Brain pericyte (primary cell): ENCODE measurements at regions not wholly inside any gene's neighbourhood (a gene's known extent, or its start where the extent isn't known, plus 50 kb on each side); places are given as distances from the start of the nearest gene placed in this dataset.

Source experiments
- DNase-seq: peaks from one replicate; pipeline ENCODE4 v3.0.0-alpha.2; 2012; ENCODE audit warnings: low read depth, low spot score

DNA sequence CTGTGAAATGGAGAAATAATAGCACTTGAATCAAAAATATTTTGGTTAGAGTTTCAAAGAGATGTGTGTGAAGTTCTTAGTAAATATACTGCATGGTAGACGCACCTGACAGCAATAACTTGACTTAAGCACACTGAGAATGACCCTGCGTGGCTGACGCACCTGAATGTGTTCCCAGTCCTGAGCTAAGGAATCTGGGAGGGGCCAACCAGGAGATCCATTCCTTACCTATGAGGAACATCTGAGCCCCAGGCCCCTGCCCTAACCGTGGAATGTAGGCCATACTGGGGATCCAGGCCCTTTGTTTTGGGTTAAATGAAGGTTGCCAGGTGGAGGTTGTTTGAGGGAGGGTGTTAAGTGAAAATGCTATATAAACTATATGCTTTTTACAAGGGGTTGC, 284.4 kb downstream of the RBM43 start:
- DNase-seq = no peak

DNA sequence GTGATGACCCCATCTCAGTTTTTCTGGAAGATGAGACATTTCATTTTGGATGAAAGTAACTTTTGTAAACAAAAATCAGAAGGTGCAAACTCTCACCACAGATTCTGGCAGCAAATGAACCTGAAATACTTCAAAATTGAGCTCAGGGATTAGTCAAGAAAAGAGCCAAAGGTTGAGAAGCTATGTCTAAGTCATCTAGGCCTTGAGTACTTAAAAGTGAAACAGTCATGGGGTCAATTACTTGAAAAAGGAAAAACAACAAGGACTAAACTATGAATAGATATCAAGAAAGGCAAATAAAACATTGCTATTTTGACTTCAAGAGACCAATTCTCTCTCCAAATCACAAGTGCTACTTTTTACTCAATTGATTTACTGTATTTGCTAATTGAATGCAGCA, 285.1 kb downstream of the RBM43 start:
- no peak for DNase-seq

DNA sequence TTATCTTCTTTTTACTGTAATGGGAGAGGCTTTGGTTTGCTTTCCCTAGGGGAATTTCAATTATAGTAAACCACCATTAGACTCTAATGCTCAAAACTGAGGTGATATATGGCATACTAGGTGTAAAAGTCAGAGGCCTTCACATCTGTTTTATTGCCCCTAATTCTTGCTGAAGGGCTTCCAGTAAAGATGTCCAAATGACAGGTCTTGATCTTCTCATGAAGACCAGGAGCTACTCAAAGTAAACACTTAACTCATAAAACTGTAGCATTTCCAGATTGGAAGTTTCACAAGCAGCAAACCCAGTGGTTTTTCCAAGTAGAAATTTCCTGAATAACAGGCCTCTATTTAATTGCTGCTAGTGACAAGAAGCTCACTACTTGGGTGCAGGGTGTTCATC, 286.8 kb downstream of the RBM43 start:
- no peak for DNase-seq

DNA sequence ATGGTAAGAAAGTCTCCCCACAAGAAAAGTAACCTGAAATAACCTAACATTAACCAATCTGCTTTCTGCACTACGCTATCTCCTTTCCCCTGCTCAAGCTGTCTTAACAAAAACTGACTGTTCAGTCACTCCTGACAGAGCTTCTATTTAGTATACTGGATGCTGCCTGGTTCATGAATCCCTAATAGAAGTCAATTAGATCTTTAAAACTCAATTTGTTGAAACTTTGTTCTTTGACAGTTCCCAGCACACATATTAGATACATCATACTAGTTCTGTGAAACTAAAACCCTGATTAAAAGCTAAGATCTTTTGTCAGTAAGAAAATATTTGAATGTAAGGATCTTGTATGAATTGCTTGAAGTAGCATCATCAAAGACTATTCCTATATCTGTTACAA, 287.4 kb downstream of the RBM43 start:
- no peak for DNase-seq

DNA sequence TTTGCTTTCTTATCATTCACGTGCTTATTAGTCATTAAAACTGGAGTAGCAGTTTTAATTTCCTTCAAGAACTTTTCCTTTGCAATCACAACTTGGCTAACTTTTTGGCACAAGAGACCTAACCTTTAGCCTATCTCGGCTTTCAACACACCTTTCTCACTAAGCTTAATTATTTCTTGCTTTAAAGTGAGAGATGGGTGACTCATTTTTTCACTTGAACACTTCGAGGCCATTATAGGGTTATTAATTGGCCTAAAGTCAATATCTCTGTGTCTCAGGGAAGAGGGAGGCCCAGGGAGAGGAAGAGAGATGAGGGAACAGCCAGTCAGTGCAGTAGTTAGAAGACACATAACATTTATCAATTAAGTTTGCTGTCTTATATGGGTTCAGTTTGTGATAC, 289.8 kb downstream of the RBM43 start:
- no peak for DNase-seq

DNA sequence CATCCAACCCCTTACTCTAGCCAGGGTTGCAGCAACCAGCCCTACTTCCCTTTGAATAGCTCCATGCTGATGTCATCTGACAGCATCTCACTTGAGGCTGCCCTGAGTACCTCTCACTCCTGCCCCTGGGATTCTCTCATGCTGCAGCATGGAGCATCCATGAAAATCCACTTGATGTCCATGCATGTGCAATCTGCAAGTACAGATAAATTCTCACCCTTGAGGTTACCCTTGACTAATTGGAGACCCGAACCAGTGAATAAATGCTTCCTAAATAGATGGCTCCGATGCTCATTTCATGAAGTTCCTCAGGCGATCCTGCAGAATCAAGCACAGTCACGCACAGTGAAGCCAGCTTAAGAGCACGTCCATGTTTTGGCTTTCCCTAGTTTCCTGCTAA, 298.3 kb downstream of the RBM43 start:
- no peak for DNase-seq

DNA sequence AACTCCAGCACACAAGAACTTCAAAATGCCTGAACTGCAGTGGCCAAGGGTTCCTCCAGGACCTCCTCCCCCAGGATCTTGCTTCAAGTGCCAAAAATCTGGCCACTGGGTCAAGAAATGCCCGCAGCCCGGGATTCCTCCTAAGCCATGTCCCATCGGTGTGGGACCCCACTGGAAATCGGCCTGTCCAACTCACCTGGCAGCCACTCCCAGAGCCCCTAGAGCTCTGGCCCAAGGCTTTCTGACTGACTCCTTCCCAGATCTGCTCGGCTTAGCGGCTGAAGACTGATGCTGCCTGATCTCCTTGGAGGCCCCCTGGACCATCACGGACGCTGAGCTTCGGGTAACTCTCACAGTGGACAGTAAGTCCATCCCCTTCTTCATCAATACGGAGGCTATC, 306.4 kb downstream of the RBM43 start:
- DNase-seq = no peak

DNA sequence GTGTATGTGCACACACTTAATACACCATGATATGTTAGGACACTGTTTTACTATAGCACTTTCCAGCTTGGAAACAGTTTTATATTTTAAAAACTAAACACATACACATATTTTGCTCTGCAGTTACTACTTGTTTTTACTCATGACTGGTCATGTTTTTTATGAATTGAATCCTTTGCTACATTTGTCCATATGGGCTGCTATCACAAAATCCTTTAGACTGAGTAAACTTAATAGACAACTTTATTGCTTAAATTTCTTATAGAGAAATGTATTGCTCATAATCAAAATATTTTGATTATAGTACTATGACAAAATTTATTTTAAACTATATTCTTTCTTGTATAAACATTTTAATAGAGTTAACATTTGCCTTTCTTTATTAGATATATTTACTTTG, 314.8 kb downstream of the RBM43 start:
- DNase-seq = no peak

DNA sequence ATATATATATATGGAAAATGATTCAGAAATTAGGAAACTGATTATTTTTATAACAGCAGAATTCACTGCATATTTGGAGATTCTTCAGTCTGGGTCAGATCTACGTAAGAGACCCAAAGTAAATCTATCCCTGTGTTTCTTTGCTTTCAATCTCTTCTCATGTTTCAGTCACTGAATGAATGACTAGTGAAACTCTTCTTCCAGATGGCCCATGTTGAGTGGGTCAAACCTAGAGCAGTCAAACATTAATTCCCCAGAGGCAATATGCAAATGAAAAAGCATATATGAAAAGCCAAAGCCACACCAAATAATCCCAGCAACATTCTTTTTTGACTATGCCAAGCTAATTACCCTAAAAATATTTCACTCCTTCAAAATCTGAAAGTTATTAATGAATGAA, 317.3 kb downstream of the RBM43 start:
- no peak for DNase-seq

DNA sequence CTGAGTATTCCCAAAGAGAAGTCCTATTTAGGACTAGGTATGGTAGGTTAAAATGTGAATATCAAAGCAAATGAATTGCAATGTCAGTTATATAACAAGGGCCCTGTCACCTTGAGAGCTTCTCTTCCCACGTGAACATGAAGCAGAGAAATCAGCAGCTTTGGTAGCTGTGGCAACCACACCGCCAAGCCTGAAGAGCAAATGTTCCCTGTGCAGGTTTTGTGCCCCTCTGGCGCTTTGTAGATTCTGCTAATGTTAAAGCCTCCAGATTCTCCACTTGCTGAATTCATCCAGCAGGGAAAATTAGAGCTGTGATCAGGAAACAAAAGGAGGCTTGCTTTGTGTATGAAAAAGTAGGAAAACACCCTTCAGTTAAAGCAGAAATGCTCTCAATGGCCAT, 322.6 kb downstream of the RBM43 start:
- DNase-seq = no peak

DNA sequence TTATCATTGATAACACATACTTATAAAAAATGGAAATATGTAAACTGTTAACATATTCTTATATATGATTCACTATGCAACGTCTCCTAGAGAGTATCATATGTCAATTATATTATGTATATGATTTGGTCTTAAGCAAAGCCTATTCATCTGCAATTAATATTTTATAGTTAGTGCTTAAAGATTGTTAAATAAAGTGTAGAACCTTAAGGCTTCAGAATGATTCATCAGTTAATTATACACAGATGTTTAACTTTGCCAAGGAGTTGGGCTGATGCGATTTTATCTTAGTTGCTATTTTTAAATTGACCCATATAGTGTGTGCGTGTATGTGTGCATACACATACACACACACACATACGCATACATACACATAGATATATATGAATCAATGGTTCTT, 323.1 kb downstream of the RBM43 start:
- DNase-seq = no peak

DNA sequence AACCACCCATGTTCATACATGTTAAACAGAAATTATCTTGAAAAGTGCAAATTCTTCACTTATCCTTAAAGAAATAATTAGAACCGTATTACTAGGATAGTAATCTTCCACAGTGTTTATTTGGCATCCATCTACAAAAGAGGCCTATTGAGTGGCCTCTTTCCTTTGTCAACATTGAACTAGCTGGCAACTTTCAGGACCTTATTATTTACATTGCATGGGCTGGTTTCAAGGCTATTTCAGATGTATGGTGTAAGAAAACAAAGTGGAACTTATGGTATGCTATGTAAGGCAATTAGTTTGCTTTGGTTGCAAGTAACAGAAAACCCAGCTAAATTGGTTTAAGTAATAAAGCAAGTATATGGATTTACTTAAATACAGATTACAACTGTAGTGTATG, 324.6 kb downstream of the RBM43 start:
- DNase-seq = no peak

DNA sequence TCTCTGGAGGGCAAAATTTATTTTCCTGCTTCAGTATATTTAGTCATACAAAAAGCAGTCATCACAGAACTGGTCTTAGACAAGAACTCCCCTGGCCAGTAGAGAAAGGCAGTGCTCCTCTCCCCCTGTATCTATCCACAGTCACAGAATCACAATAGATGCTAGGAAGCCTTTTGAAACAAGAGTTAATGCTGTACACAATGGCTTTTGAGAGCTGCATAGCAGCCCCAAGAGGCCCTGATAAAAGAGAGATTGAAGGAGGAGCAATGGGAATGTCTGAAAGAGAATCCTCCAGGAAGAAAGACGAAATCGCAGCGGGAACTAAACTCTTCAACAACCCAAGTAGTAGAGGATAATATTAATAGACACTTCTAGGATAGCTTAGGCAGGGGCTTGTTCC, 330.2 kb downstream of the RBM43 start:
- DNase-seq = no peak

DNA sequence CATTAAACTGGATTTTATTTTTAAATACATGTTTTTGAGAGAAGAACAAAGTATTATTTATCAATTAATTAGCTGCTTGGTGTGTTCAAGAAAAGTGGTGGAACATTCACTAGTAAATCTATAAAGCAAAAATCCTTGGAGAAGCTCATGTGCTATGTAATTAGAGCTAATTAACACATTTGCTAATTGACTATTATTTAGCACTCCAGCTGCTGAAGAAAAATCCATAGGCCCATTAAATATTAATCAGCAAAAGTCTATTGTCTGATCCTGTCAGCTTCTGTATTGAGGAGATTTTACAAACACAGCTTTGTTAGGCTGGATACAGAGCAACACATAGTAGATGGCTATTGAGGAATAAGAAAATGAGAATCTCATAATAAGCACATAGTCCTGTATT, 336.1 kb downstream of the RBM43 start:
- DNase-seq = no peak

DNA sequence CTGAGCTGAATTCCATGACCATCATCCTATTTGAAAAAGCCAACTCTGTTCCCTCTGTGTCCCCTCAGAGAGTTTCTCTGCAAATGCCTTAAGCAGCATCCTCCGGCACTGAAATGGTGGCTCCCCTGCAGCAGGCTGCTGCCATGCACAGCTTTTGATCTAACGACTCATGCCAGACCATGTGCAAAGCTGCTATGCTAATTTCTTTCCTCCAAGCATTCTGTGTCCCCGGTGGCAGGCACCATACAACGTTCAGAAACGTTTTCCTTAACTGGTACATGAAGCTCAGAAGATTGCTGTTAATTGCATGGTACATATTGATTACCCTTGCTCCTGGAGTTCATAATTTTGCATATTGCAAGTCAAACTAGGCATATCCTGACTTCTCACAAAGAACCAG, 336.8 kb downstream of the RBM43 start:
- DNase-seq = no peak

DNA sequence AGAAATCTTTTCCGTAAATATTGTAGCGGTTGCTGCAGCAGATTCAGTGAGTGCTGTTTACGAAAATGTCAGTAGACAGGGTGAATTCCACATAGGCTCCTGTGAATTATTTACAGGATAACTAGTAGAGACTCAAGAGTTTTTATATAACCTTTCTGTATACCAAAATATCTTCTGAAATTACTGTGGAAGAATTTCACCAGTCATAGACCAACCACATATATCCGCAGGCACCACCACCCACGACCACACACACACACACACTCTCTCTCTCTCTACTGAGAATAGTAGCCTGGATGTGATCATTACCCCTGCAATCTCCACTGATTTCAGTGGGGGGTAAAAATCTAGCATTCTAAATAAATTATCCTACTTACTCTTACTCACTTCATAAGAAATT, 341.8 kb downstream of the RBM43 start:
- DNase-seq = no peak

DNA sequence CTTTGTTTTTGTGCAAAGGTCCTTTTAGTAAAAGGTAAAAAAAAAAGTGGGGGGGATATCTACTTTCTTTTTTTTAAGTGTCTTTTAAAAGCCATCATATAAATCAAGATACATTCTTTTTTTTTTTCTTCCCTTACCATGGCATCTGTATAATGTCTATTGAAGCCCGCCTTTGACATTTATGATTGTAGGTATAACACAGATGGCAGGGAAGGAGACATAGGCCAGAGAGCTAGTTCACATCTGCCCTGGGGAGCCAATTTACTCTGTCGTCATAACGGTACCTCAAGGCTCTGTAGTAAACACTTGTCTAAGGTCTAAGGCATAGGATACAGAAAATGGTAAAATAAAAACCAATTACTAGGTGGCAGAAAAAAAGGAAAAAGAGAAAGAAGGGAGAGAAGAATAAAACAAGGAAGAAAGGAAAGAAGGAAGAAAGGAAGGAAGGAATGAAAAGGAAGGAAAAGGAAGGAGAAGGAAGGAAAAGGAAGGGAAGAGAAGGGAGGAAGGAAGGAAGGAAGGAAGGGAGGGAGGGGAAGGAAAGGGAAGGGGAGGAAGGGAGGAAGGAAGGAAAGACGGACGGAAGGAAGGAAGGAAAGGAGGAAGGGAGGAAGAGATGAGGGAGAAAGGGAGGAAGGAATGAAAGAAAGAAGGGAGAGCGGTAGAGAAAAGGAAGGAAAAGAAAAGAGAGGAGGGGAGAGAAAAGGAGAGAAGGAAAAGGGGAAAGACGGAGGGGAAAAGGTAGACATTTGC, 343.5 kb downstream of the RBM43 start:
- no peak for DNase-seq

DNA sequence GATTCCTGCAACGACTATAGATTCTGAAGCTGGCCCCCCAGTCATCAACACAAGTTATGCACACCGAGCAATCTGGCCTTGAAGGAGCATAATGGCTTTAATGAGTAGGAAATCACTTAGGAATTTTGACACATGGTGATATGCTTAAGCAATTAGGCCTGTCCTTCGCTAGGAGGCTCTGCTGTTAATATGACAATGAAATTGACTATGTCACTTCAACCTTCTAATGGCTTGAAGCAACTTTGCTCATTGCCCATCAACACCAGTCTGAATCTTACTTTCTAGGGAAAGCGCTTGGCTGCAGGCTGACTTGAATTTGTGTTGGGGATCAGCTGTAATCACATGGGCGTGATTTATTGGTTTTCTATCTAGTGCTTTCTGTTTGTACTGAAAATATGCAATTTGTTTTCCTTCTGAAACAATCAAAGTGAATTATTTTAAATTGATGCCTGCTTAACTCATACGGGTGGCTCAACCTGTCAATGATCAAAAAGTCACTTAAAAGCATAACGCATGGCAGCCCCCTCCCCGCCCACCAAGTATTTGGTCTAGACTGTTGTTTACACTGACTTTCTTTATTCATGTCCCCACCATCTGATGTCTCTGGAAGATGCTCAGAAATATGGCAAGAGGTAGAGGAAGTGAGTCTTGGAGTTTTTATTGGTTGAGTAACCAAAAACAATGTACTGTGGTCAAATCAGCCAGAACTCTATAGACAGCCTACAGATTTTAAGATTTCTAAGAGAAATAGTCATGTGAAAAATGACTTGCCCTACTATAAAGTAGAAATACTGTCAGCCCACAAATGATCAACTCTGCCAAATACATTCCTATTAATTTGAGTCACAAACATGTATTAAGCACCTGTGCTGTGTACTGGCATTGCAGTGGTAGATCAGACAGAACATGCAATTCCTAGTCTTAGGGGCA, 344.9 kb downstream of the RBM43 start:
- DNase-seq = no peak

DNA sequence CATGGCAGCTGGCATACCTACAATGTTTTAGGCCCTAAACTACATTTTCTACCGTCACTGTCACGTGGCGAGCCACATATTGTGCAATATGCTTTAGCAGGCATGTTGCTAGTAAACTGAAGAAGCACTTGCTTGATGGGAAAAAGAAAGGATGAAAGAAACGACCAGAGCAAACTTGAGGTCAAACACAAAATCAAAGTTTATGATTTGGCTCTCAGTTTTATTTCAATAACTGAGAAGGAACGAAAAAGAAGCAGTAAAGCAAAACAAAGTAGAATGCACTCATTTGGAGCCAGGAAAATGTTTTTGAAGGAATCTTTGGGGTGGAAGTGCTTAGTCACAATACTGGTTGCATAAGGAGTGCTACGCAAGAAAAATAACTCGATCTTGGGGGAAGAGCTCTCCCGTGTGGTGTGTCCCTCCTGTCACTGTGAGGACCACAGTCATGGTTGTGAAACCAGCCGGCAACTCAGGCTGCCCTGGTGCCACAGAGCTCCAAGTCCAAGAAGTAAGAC, 349.8 kb downstream of the RBM43 start:
- peak; percentile 24 for DNase-seq

DNA sequence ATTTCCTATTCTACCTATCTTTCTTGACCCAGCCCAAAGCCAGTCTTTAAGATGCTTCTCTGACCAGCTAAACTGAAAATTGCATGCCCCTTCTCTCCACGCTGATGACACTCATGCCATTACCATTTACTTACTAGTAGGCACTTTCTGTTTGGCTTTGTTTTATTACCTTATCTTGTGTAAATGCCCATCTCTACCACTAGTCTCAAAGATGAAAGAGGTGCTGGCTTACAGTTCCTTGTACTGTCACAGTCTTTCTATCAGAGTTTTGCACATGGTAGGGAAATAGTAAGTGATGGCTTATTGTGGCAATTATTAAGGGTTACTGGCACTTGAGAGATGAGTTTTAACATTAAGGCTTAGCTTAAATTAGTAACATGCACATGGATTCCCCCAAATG, 352.1 kb downstream of the RBM43 start:
- DNase-seq = no peak

DNA sequence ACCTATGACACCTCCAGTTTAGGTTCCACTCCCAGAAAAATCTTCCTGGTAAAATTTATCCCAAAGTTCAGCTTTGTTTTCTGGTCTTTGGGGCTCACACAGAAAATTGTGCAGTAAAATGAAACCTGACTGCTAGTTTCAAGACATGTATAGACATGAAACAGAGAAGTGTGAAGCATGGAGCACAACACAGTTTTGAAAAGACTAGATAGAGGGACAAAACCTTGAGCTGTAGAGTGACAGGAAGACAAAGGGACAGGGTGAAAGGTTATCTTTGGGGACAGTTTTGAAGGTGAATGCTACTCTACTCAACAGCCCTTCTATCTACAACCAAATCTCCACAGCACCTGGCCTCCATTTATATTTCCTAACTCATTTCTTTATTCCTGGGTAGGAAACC, 352.6 kb downstream of the RBM43 start:
- DNase-seq = no peak

DNA sequence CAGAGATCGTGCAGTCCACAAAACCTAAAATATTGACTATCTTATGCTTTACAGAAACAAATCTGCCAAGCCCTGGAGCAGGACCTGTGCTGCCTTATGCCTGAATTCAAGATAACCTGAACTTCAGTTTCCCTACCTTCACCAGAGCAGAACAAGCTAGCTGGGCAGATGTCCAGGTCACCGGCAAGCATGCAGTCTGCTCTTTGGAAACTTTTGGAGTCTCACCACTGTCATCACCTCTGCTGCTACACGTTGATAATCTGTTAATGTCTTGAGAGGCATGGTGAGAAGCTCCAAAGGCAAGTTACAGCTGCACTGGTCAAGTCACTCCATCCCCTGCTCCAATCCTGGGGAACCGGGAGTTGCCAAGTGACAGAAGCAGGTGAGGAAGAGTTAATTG, 354.2 kb downstream of the RBM43 start:
- no peak for DNase-seq

DNA sequence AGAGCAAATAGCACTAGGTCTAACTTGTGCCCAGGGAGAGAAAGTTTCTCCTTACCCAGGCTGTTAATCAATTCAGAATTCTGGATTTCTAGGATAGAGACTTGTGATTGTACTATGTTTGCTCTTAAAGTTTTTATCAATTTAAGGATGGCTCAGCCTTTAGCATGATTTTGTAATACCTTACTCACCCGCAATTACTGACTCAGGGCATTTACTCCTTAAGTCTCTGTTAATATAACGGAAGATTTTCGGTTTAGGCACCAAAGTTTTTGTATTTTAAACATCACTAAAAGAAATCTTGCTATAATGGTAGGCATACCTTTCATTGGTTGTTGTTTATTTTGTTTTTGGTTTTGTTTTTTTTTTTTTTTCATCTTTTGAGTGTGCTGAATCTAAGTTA, 358.2 kb downstream of the RBM43 start:
- DNase-seq = no peak
